CD4-positive, alpha-beta T cell treated with Interleukin-2 at 100 ng/mL for 4 hours (primary cell): ENCODE measurements at regions not wholly inside any gene's neighbourhood (a gene's known extent, or its start where the extent isn't known, plus 50 kb on each side); places are given as distances from the start of the nearest gene placed in this dataset.
"Not testable (repeated sequence)": the region's sequence is repeated elsewhere in the genome, so short reads cannot be mapped to it uniquely, and the experiment has no call there.

ENCODE experiments used
- DNase-seq: peaks from one replicate; pipeline ENCODE4 v3.0.0-alpha.2; 2020; ENCODE audit warnings: low spot score

- DNase-seq = no peak
Observed at GRCh38 chrX:16320765-16321355, 153.6 kb downstream of the MAGEB17 start.

DNA sequence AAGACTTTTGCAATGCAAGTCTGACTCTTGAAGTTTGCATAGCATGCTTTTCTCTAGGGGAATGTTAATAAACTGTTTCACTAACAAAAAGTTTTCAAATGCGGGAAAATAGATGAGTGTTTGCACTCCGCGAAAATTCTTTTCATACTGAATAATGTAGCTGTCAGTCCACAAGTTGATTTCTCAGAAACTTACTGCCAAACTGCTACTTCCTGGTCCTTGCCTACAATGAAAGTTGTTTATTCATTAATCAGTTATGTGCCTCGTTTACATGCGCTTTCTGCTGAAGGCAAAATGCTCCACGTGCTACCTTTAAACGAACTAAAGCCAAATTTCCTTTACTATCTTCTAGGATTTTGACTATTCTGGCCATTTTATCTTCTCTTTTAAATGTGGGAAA, 166.2 kb downstream of the MAGEB17 start:
- DNase-seq = no peak

DNA sequence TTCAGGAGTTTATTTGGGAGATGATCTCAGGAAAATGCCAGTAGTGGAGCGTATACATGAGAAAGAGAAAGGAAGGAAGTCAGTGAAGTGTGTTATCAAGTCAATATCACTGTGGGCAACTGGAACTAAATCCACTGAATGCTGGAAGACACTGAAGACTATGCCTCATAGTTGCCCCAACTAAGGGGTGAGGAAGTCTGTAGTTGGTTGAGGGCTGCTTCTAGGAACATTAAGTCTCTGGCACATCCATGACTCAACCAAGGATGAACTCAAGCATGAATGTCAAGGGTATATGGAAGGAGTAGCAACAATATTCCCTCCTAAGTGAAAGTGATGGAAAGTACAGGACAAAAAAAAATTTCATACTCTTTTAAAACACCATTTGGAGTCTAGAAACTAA, 167.9 kb downstream of the MAGEB17 start:
- DNase-seq = no peak

- DNase-seq = no peak
Observed at GRCh38 chrX:16347968-16348670, 180.8 kb downstream of the MAGEB17 start.

GRCh38 chrX:16357902-16358301, 190.6 kb downstream of the MAGEB17 start:
- DNase-seq = no peak

GRCh38 chrX:16360056-16360455, 192.8 kb downstream of the MAGEB17 start:
- not testable (repeated sequence) for DNase-seq

DNA sequence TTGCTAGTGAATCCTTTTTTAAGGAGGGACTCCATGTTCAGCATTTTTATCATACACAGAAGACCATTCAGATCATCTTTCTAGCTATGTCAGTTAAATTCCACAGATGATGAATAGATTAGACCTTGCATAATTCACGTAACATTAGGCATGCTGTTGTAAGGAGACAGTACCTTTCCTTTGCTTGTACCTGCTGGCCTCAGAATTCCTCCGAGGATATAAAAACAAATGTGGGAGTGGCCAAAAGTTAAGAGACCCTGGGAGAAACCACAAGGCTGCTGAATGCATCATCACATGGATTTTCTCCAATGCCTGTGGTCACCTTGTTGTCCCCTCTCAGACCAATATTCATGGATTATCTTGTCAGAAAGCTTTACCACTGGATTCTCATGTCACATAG, 201.4 kb downstream of the MAGEB17 start:
- no peak for DNase-seq

GRCh38 chrX:16376056-16376455, 208.8 kb downstream of the MAGEB17 start:
- DNase-seq = no peak

- DNase-seq = no peak
Observed at GRCh38 chrX:16386126-16386525, 218.8 kb downstream of the MAGEB17 start.

DNA sequence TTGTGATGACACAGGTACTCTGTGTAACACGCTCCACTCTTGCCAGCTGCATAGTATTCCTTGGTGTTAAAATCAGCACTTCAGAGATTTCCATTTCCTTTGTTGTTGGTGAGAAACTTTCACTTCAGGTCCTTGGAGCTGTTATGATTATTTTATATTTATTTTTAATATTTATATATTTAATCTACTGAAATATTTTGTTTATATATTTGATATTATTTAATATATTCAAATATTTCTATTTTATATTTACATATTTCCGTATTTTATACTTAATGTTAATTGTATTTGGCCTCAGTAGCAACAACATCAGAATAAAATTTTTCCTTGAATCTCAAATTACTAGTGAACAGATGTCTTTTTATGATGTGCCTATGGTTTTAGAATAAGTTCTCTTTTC, 225.3 kb downstream of the MAGEB17 start:
- DNase-seq = no peak

DNA sequence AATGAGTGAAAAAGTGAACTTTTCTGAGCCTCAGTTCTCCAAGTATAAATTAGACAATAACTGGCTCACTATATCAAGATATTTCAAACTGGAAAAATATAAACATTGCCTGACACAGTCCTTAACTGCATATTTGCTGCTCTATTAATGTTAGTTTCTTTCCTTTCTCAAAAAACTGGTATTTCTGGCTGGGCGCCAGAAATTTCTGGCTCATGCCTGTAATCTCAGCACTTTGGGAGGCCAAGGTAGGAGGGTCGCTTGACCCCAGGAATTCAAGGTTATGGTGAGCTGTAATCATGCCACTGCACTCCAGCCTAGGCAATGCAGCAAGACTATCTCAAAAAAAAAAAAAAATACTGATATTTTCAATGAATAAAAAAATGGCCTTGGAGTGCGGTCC, 227.0 kb downstream of the MAGEB17 start:
- no peak for DNase-seq

DNA sequence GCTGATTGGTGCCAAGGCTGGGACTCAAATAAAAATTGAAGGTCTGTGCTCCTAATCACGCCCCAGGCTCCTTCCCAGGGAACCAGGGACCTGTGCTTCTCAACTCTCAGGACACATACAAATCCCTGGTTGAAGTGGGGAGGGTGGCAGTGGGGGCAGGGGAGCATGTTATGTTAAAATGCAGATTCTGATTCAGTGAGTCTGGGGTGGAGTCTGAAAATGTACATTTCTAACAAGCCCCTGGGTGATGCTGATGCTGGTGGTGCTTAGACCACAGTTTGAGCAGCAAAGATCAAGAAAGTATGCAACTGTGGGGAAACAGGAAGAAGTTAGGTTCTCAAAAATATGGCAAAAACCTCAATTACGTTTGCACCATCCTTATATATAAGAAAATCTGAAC, 236.5 kb downstream of the MAGEB17 start:
- no peak for DNase-seq

DNA sequence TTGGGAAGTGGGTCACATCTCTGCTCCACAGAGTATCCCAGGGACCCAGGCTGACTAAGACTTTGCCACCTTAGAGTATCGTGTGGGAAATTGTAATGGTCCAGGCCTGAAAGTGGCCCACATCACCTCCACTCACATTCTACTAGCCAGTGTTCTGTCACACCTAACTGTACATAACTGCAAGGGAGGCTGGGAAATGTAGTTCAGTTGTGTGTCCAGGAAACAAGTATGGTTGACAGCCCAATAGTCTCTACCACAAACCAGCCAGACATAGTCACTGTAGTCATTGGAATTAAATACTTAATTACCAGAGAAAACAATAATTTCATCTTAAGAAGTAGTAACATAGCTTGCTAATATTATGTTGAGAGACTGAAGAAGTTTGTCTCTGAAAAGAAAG, 233.4 kb upstream of the S100G start:
- no peak for DNase-seq

DNA sequence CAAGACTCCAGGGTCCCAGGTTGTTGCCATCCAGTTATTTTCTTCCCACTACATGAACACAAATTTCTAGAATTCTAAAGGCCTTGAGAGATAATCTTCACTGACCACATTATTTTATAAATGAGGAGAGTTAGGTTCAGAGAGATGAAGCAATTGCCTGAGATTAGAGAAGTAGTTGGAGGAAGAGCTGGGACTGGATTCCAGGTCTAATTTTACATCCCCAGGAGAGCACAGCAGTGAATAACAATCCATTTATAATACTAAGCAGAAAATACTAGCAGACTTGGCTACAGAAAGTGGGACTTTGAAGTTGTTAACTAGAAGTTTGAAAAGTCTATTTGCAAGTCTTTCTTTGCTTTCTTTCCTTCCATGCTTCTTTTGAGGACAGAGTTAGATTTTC, 231.3 kb upstream of the S100G start:
- no peak for DNase-seq

- DNase-seq = no peak
Observed at GRCh38 chrX:16427668-16428067, 222.3 kb upstream of the S100G start.

DNA sequence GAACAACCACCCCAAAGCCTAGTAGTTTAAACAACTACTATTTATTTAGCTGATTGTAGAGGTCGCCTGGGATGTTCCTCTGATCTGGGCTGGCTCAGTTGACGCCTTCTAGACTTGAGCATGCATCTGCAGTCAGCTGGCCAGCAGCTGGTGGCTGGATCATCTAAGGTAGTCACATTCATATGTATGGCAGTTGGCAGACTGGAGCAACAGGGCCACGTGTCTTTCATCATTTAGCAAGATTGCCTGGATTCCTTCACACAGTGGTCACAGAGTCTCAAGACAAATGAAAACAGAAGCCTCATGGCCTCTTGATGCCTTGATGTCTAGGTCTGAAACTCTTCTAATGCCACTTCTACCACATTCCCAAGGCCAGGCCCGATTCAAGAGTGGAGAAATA, 220.6 kb upstream of the S100G start:
- DNase-seq = no peak

- no peak for DNase-seq
Observed at GRCh38 chrX:16431266-16431665, 218.7 kb upstream of the S100G start.

DNA sequence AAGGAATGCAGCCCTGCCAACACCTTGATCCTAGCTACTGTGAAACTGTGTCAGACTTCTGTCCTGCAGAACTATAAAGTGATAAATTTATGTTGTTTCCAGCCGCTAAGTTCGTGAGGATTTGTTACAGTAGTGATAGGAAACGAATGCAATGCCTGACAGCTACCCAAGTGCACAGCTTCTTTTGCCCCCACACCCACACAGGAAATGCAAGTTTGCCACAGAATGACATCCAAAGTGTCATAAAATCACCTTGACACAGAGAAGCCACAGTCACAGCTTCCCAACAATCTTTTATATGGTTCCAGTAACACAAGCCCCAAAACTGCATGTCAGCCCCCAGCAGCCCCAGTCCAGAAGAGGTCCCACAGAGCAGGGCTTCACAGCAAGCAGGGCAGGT, 216.9 kb upstream of the S100G start:
- no peak for DNase-seq

DNA sequence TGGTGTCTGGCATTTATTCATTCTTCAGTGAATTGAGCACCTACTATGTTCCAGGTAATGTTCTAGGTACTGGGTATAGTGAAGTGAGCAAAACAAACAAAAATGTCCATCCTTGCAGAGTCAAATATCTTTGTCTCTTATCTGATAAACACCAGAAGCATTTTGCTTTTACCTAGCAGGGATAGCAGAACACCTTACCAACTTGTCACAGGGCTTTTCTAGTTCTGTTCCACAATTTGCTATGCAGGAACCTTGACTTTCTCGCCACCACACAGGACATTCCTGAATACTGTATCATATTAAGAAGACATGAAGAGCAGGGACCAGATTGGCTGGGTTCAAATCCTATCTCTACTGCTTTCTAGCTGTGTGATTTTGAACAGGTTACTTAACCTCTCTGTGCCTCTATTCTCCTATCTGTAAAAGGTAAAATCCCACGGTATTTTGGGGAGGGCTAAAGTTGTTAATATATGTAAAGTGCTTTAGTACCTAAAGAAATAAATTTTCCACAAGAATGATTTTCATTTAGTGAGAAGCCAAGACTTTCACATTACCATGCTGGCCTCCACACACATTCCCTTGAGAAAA, 214.5 kb upstream of the S100G start:
- no peak for DNase-seq

- DNase-seq = peak; percentile 52
Observed at GRCh38 chrX:16436348-16437188, 213.4 kb upstream of the S100G start.

DNA sequence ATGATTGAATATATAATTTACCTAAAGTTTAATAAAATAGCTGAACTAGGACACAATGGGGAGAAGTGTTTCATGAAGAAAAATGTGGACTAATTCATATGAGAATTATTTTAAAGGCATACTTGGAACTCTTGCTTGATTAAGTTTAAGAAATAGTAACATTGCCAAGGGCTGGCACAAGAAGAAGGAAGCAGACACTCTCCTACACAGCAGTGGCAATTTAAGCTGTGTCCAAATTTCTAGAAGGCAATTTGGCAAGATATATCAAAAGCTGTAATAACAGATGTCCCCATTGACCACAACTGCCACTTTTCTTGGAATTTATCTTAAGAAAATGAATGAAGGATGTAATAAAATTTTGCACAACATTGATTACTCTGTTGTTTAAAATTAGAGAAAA, 209.5 kb upstream of the S100G start:
- no peak for DNase-seq

DNA sequence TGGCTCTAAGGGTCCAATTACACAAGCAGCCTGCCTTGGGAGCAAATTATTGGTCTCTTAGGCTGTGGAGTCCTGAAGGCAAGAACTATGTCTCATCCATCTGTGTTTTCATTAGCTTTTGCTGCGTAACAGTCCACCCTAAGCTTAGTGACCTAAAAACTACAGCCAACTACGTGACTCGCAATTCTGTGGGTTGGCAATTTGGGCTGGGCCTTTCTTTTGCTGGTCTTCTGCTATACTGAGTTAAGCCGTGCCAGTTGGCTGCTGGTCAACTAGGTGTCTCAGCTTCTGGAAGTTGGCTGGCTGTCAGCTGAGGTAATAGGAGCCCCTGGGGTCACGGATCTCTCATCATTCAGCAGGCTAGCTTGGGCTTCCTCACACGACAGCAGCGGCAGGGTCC, 205.6 kb upstream of the S100G start:
- DNase-seq = no peak
